B cell (primary cell): ENCODE measurements at regions not wholly inside any gene's neighbourhood (a gene's known extent, or its start where the extent isn't known, plus 50 kb on each side); places are given as distances from the start of the nearest gene placed in this dataset.

Source experiments
- ATAC-seq: fragments of 200-7000 bp; cut with Tn5 transposase; one replicate; pipeline ENCODE4 v1.10.0; 2021; ENCODE audit warnings: low read depth, mild to moderate bottlenecking, moderate number of reproducible peaks, moderate library complexity
- CTCF ChIA-PET: fragments of 350-600 bp; sonication (Branson Sonifier 250); formaldehyde crosslinking; loops from one replicate; lab custom pipeline; 2021; ENCODE audit warnings: antibody characterized with exemption, inconsistent platforms; lab: Charles Lee
- POLR2A ChIA-PET: fragments of 350-600 bp; sonication (Branson Sonifier 250); formaldehyde crosslinking; loops from one replicate; lab custom pipeline; 2021; ENCODE audit warnings: antibody characterized with exemption; lab: Charles Lee
- DNase-seq: peaks from one replicate; pipeline ENCODE4 v3.0.0; 2013
- H2AFZ ChIP-seq: 2 replicates; pipeline ENCODE4 v1.6.1; 2012; ENCODE audit warnings: mild to moderate bottlenecking, low read depth, low read length; ENCODE audit not compliant: insufficient read depth, poor library complexity, severe bottlenecking
- H3K27ac ChIP-seq, 2 donors: 1 replicate in 1 of 2; 2 replicates in 1 of 2; pipeline ENCODE4 v1.5.1; 2012 to 2013; ENCODE audit warnings: low read length in 2 of 2, mild to moderate bottlenecking in 2 of 2, moderate library complexity in 1 of 2
- H3K27me3 ChIP-seq, 4 experiments: fragments of 200-600 bp in 1 of 4; sonication (generic) in 1 of 4; replicated peaks in 1 of 4; 1 replicate in 2 of 4; 2 replicates in 2 of 4; pipeline versions ENCODE4 v1.6.1 to v1.7.0; 2013 to 2016; ENCODE audit warnings: low read length in 3 of 4, mild to moderate bottlenecking in 2 of 4, mixed read lengths in 1 of 4, moderate library complexity in 1 of 4; ENCODE audit not compliant: insufficient read depth in 4 of 4, control insufficient read depth in 3 of 4; ENCODE audit errors: control extremely low read depth in 1 of 4
- H3K36me3 ChIP-seq, 2 experiments: replicated peaks in 1 of 2; 1 replicate in 1 of 2; 2 replicates in 1 of 2; pipeline versions ENCODE4 v1.6.1 to v1.7.1; 2013; ENCODE audit warnings: low read length in 1 of 2; ENCODE audit not compliant: insufficient read depth in 2 of 2, control insufficient read depth in 1 of 2; ENCODE audit errors: control extremely low read depth in 1 of 2, extremely low read depth in 1 of 2
- H3K4me1 ChIP-seq, 2 donors: fragments of 200-600 bp in 1 of 2; sonication (generic) in 1 of 2; 1 replicate in 1 of 2; 2 replicates in 1 of 2; pipeline versions ENCODE4 v1.5.1 to v1.6.1; 2013 to 2017; ENCODE audit warnings: low read length in 2 of 2; ENCODE audit not compliant: control insufficient read depth in 2 of 2, insufficient read depth in 2 of 2
- H3K4me2 ChIP-seq: replicated peaks from 2 replicates; pipeline ENCODE3; 2012; ENCODE audit warnings: mild to moderate bottlenecking, low read depth, low read length; ENCODE audit not compliant: poor library complexity, severe bottlenecking
- H3K4me3 ChIP-seq, 5 experiments: fragments of 200-600 bp in 1 of 5; sonication (generic) in 1 of 5; 1 replicate in 3 of 5; 2 replicates in 2 of 5; pipeline versions ENCODE4 v1.5.1 to v1.7.0; 2011 to 2016; ENCODE audit warnings: low read length in 4 of 5, mild to moderate bottlenecking in 4 of 5, low read depth in 2 of 5, control low read depth in 1 of 5, moderate library complexity in 1 of 5; ENCODE audit not compliant: insufficient read depth in 1 of 5; ENCODE audit errors: control extremely low read depth in 1 of 5, extremely low read depth in 1 of 5
- H3K79me2 ChIP-seq: fragments of 200-600 bp; sonication (generic); one replicate; pipeline ENCODE4 v1.6.0; 2016; ENCODE audit warnings: low read length; ENCODE audit not compliant: control insufficient read depth, insufficient read depth
- H3K9ac ChIP-seq: fragments of 200-600 bp; sonication (generic); 2 replicates; pipeline ENCODE4 v1.6.1; 2017; ENCODE audit warnings: mild to moderate bottlenecking, low read length, moderate library complexity
- H3K9me3 ChIP-seq, 3 donors: one replicate each; pipeline versions ENCODE4 v1.6.1 to v1.7.1; 2013; ENCODE audit warnings: low read length in 2 of 3; ENCODE audit not compliant: control insufficient read depth in 2 of 3, insufficient read depth in 1 of 3; ENCODE audit errors: control extremely low read depth in 1 of 3
- H4K20me1 ChIP-seq: 2 replicates; pipeline ENCODE4 v1.6.0; 2012; ENCODE audit warnings: mild to moderate bottlenecking, low read length; ENCODE audit not compliant: insufficient read depth, control insufficient read depth, poor library complexity, severe bottlenecking
- H3K27ac Mint-ChIP-seq: one replicate; pipeline ENCODE4 v1.8.0; 2021; ENCODE audit warnings: mixed read lengths
- H3K27me3 Mint-ChIP-seq: one replicate; pipeline ENCODE4 v1.8.0; 2021; ENCODE audit warnings: mixed read lengths
- H3K4me1 Mint-ChIP-seq: one replicate; pipeline ENCODE4 v1.8.0; 2021; ENCODE audit warnings: mixed read lengths
- H3K4me3 Mint-ChIP-seq: one replicate; pipeline ENCODE4 v1.8.0; 2021; ENCODE audit warnings: mixed read lengths
- H3K9me3 Mint-ChIP-seq: one replicate; pipeline ENCODE4 v1.8.0; 2022; ENCODE audit warnings: mixed read lengths; ENCODE audit not compliant: insufficient read depth
- EZH2 ChIP-seq: IDR thresholded peaks from 2 replicates; pipeline ENCODE4 v1.6.1; 2012; ENCODE audit warnings: borderline replicate concordance, low read depth, mild to moderate bottlenecking, moderate library complexity, low read length; ENCODE audit not compliant: insufficient read depth, poor library complexity, severe bottlenecking
- WGBS: methylation state at CpG from one replicate; pipeline ENCODE4 v1.1.5; 2013; ENCODE audit warnings: missing lambda C conversion rate; ENCODE audit not compliant: insufficient coverage; 5-methylcytosine and 5-hydroxymethylcytosine counted together
- intact Hi-C: fragments of 100-400 bp; cut with micrococcal nuclease; formaldehyde crosslinking; loops from one replicate; pipeline ENCODE4 v1.10.0; 2022
- TF ChIP-seq, protein P1 (sequence below): fragments of 200-600 bp; IDR thresholded peaks from one replicate; pipeline ENCODE4 v1.8.0; 2022; ENCODE audit warnings: antibody characterized with exemption, mild to moderate bottlenecking

DNA sequence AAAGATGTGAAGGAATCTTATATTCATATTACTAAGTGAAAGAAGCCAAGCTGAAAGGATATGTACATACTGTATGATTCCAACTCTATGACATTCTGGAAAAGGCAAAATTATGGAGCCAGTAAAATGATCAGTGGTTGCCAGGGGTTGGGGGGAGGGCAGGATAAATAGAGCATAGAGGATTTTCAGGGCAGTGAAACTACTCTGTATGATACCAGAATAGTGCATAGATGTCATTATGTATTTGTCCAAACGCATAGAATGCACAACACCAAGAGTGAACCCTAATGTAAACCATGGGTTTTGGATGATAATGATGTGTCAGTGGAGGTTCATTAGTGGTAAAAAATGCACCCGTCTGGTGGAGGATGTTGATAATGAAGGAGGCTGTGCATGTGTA lies 71.0 kb upstream of the ZNF423 start:
- ChIA-PET CTCF (no interaction called here), POLR2A (no interaction called here)
- no peak for DNase-seq
- Histone ChIP-seq H3K79me2 (no peaks in the 10 kb centered on the region), H3K27me3 (no peaks in the 10 kb centered on the region), H3K4me1 (no peaks in the 10 kb centered on the region), H3K27ac (no peak overlapping the region), H3K4me3 (no peak overlapping the region), H3K4me2 (no peak overlapping the region), H4K20me1 (no peaks in the 10 kb centered on the region), H3K36me3 (no peaks in the 10 kb centered on the region), H3K9me3 (no peaks in the 10 kb centered on the region), H2AFZ (no peak overlapping the region), H3K9ac (no peak overlapping the region)
- ATAC-seq: no peak
- Mint-ChIP-seq H3K27ac (no peak overlapping the region), H3K4me1 (no peaks in the 10 kb centered on the region), H3K9me3 (no peaks in the 10 kb centered on the region), H3K27me3 (peaks cover 17% of the 10 kb centered on the region), H3K4me3 (no peak overlapping the region)
- 100% methylated on average over 2 of the region's 2 CpGs for WGBS
- intact Hi-C loops: no loop called here
- TF ChIP-seq, protein P1, sequence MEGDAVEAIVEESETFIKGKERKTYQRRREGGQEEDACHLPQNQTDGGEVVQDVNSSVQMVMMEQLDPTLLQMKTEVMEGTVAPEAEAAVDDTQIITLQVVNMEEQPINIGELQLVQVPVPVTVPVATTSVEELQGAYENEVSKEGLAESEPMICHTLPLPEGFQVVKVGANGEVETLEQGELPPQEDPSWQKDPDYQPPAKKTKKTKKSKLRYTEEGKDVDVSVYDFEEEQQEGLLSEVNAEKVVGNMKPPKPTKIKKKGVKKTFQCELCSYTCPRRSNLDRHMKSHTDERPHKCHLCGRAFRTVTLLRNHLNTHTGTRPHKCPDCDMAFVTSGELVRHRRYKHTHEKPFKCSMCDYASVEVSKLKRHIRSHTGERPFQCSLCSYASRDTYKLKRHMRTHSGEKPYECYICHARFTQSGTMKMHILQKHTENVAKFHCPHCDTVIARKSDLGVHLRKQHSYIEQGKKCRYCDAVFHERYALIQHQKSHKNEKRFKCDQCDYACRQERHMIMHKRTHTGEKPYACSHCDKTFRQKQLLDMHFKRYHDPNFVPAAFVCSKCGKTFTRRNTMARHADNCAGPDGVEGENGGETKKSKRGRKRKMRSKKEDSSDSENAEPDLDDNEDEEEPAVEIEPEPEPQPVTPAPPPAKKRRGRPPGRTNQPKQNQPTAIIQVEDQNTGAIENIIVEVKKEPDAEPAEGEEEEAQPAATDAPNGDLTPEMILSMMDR: no peak

DNA sequence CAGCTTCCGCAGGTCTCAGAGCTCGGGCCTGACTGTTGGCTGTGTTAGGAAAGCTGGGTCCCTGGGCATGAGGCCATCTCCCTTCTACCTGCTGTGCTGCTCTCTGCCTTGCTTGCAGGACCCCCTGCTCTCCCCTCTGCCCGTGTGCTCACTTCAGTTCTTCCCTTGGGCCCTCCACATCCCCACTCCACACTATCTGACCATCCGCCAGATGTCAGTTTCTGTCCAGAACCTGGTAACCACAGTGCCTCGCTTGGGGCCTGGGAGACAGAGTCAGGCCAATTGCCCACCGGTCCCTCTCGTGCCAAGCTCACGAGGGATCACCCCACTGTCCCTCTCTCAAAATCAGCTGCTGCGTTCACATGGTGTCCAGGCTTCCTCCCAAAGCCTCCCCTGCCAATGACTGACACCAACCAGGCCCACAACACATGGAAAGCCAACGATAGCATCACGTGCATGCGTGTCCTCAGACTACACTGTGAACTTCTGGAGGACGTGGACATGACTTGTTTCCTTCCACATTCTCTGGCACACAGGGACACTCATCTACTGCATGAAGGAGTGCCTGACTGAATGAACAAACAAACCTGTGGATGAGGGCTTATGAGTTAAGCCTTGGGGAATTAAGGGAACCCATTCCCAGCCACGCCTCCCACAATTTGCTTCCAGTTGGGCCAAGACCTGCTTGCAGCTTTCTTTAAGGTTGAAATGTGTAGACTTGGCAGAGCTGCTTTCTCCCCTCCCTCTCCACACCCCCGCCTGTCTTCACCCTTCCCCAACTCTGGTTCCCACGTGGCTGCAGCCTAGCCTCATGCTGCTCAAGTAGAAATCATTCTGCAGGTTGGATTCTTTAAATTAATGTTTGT lies 72.5 kb upstream of the ZNF423 start:
- H3K4me3 ChIP-seq: no peak overlapping the region
- ATAC-seq: no peak
- TF ChIP-seq, protein P1: no peak
- TF ChIP-seq EZH2: no peak
- Mint-ChIP-seq H3K4me1 (no peaks in the 10 kb centered on the region), H3K4me3 (no peak overlapping the region), H3K27ac (no peak overlapping the region), H3K9me3 (no peaks in the 10 kb centered on the region), H3K27me3 (peaks cover 15% of the 10 kb centered on the region)
- no peaks in the 10 kb centered on the region for H3K36me3 ChIP-seq
- no peaks in the 10 kb centered on the region for H3K9me3 ChIP-seq
- intact Hi-C loops: no loop called here
- DNase-seq: no peak
- CTCF ChIA-PET: no interaction called here
- POLR2A ChIA-PET: no interaction called here
- no peak overlapping the region for H2AFZ ChIP-seq
- H3K9ac ChIP-seq: no peak overlapping the region
- no peaks in the 10 kb centered on the region for H3K79me2 ChIP-seq
- H3K27ac ChIP-seq: no peak overlapping the region
- H3K27me3 ChIP-seq: no peaks in the 10 kb centered on the region
- H3K4me2 ChIP-seq: no peak overlapping the region
- no peaks in the 10 kb centered on the region for H3K4me1 ChIP-seq
- no peaks in the 10 kb centered on the region for H4K20me1 ChIP-seq
- 85% methylated on average over 13 of the region's 16 CpGs for WGBS
